IPS-18a (cell line): ENCODE measurements at regions not wholly inside any gene's neighbourhood (a gene's known extent, or its start where the extent isn't known, plus 50 kb on each side); places are given as distances from the start of the nearest gene placed in this dataset.

Experiments
- H3K27ac ChIP-seq: one replicate; pipeline ENCODE4 v1.5.1; 2013; ENCODE audit warnings: low read length
- H3K27me3 ChIP-seq: one replicate; pipeline ENCODE4 v1.6.1; 2013; ENCODE audit warnings: mild to moderate bottlenecking, low read length; ENCODE audit not compliant: control insufficient read depth, insufficient read depth
- H3K36me3 ChIP-seq: one replicate; pipeline ENCODE4 v1.6.1; 2013; ENCODE audit warnings: low read depth, low read length; ENCODE audit not compliant: control insufficient read depth
- H3K4me1 ChIP-seq: one replicate; pipeline ENCODE4 v1.6.1; 2013; ENCODE audit warnings: low read depth, low read length; ENCODE audit not compliant: control insufficient read depth
- H3K4me3 ChIP-seq: one replicate; pipeline ENCODE4 v1.5.1; 2013; ENCODE audit warnings: low read length
- H3K9ac ChIP-seq: one replicate; pipeline ENCODE4 v1.6.1; 2013; ENCODE audit warnings: mild to moderate bottlenecking, low read length, moderate library complexity
- H3K9me3 ChIP-seq: one replicate; pipeline ENCODE4 v1.6.1; 2013; ENCODE audit warnings: low read depth, low read length; ENCODE audit not compliant: control insufficient read depth

DNA sequence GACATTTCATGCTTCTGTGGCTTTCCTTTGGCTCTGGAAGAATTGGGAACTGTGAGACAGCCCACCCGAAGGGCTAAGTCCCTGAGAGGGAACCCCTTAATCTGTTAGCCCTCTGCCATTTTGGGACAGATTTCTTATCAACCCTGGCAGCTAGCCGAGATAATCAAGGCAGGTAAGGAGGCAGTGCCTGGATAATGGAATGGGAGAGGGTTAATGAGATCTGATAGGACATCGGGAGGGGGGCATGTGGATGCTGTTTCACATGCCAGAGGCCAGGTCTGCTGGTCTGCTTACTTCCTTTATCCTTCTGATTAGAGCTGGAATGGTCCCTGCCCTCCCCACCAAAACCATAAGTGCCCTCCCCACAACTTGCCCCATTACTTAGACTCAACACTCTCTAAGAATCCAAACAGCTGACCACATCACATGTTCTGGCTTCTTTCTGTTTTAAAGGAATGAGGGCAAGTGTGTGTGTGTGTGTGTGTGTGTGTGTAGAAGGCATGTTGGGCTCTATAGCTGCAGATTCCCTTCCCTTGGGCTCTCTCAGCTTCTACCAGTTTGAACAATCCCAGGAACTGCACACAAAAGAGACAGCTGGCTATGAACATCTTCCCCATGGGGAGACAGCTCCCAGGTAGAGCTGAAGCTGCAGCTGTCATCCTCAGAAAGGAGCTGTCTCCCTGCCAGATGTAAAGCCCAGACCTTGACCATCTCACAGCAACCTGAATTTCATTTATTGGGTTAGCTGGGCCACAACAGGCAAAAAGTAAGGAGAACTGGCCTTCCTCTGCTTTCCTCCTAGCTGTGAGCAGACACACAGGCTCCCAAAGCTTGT lies 221.3 kb downstream of the PIK3R1 start:
- H3K9ac ChIP-seq, result no peak overlapping the region
- no peaks in the 10 kb centered on the region for H3K4me1 ChIP-seq
- H3K9me3 ChIP-seq, result no peaks in the 10 kb centered on the region
- H3K27ac ChIP-seq, result no peak overlapping the region
- no peaks in the 10 kb centered on the region for H3K27me3 ChIP-seq
- no peaks in the 10 kb centered on the region for H3K36me3 ChIP-seq
- H3K4me3 ChIP-seq, result no peak overlapping the region

DNA sequence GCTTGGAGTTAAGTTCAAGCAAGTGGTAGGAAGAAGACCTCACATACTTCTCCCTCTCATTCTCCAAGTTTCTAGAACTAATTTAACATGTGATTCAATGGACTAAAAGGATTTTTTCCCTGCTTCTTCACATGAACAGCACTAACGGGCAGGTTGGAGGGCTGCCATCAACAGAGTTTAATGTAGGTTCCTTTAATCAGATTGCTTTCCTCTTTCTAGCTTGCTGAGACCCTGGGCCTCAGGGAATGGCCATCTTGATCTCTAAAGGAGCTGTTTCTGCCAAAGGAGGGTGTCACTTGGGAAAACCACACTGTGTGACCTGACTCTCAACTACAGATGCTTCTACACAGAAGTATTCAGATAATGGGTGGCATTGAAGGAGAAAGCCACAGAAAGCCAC lies 223.3 kb downstream of the PIK3R1 start:
- Histone ChIP-seq H3K36me3 (no peaks in the 10 kb centered on the region), H3K27me3 (no peaks in the 10 kb centered on the region), H3K9me3 (no peaks in the 10 kb centered on the region), H3K4me3 (no peak overlapping the region), H3K9ac (no peak overlapping the region), H3K4me1 (no peaks in the 10 kb centered on the region), H3K27ac (no peak overlapping the region)

DNA sequence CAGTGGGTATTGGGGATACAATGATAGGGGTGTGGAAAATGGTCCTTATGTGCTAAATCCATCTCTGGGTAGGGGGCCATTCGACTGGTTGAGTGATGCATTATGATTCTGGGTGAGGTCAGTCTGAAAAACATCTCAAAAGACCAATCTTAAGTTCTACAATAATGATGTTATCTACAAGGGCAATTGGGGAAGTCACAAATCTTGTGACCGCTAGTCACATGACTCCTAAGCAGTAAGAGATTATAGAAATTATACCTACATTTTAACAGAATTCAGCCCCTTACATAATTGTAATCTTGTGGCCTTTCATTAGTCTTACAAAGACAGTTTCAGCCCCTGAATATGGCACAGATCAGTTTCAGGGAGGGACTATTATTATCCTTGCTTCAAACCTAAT lies 224.7 kb downstream of the PIK3R1 start:
- H3K36me3 ChIP-seq, result no peaks in the 10 kb centered on the region

DNA sequence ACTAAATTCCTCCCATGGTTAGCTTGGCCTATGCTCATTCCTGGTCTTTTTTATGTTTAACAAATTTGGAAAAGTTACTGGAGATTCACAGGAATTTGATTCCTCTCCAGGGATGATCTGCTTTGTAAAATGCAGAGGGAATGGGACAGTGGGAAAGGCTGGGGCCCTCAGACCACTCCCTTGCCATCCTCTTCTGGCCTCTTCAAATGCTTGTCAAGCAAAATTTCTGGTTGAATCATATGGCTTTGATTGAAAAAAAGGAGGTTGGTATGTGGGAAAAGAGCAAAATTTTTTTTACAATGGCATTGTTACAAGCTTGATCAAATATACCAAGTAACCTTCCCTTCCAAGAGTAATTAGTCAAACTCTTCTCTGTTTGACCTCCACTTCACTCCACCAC lies 225.1 kb downstream of the PIK3R1 start:
- H3K36me3 ChIP-seq, result no peaks in the 10 kb centered on the region
- no peaks in the 10 kb centered on the region for H3K4me1 ChIP-seq
- H3K27me3 ChIP-seq, result no peaks in the 10 kb centered on the region
- H3K4me3 ChIP-seq, result no peak overlapping the region
- H3K9me3 ChIP-seq, result no peaks in the 10 kb centered on the region
- no peak overlapping the region for H3K9ac ChIP-seq
- H3K27ac ChIP-seq, result no peak overlapping the region

More for the DNA sequence above, 224.7 kb downstream of the PIK3R1 start:
- Histone ChIP-seq H3K4me3 (no peak overlapping the region), H3K9me3 (no peaks in the 10 kb centered on the region), H3K4me1 (no peaks in the 10 kb centered on the region), H3K27me3 (no peaks in the 10 kb centered on the region), H3K27ac (no peak overlapping the region), H3K9ac (no peak overlapping the region)

DNA sequence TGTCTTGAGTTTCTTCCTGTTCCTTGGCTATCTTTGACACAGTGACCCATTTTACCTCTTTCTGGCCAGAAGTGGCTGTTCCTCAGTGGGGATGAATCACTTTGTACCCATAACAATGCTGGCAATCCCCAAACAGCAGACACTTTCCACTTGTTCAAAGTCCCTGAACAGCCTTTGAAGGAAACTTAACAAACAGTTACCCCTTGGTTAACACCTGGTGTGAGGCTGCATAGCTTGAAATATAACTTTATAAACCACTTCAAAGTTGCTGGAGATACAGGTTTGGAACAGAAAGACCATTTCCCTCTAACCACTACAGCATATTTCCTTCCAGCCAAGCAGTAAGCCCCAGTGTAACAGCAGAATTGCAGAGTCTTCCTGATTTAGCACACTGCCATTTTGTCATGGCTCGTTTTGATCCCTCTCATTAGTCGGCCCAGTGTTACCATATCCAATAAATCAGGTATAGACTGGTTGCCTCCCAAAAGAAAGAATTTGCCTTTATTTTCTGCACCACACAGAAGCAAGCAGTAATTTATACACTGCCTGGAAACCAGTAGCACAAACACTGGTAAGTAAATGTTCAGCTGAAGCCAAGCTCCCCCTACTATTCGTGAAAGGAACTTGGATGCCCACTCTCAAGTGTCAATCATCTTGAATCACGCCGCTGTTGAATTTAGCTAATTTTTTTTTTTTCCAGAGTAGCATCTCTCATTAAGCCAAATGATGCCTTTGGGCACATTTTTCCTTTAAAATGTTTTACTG lies 225.9 kb downstream of the PIK3R1 start:
- H3K27me3 ChIP-seq, result no peaks in the 10 kb centered on the region
- no peak overlapping the region for H3K4me3 ChIP-seq
- no peak overlapping the region for H3K9ac ChIP-seq
- H3K27ac ChIP-seq, result no peak overlapping the region
- no peaks in the 10 kb centered on the region for H3K4me1 ChIP-seq
- H3K36me3 ChIP-seq, result no peaks in the 10 kb centered on the region
- H3K9me3 ChIP-seq, result no peaks in the 10 kb centered on the region

DNA sequence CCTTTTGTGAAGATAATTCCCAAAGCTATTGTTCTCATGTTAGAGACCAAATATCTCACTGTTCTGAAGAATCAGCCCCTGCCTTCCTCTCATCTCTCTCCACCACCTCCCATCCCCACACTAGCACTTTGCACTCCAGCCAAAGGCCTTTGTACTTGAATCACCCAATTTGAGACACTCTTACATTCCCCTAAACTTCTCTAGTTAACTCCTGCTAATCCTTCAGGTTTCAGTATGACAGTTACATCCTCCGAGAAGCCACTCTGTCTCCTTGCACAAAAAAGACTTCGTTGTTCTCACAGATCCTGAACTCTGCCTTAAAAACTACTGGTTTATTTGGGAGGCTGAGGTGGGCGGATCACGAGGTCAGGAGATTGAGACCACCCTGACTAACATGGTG lies 227.5 kb downstream of the PIK3R1 start:
- Histone ChIP-seq H3K36me3 (no peaks in the 10 kb centered on the region), H3K9me3 (no peaks in the 10 kb centered on the region), H3K4me1 (no peaks in the 10 kb centered on the region), H3K27ac (no peak overlapping the region), H3K4me3 (no peak overlapping the region), H3K27me3 (no peaks in the 10 kb centered on the region), H3K9ac (no peak overlapping the region)

DNA sequence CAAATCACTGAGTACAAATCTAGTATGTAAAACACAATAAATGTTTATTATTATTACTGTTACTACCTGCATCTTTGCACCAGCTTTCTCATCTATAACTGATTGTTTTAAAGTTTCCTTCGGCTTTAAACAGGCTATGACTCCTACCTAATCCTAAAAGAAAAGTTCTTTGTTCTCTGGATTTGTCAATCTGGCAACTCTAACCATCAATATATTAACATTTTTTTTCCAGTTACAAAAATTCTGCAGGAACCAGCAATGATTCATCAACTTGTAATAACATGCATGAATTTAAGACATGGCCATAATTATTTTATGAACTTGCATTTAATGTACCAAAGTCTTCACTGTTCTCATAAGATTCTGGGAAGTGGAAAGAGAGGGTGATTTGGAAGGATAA lies 228.5 kb downstream of the PIK3R1 start:
- no peaks in the 10 kb centered on the region for H3K4me1 ChIP-seq
- H3K27ac ChIP-seq, result no peak overlapping the region
- H3K36me3 ChIP-seq, result no peaks in the 10 kb centered on the region
- H3K4me3 ChIP-seq, result no peak overlapping the region
- H3K27me3 ChIP-seq, result no peaks in the 10 kb centered on the region
- no peak overlapping the region for H3K9ac ChIP-seq
- H3K9me3 ChIP-seq, result no peaks in the 10 kb centered on the region

DNA sequence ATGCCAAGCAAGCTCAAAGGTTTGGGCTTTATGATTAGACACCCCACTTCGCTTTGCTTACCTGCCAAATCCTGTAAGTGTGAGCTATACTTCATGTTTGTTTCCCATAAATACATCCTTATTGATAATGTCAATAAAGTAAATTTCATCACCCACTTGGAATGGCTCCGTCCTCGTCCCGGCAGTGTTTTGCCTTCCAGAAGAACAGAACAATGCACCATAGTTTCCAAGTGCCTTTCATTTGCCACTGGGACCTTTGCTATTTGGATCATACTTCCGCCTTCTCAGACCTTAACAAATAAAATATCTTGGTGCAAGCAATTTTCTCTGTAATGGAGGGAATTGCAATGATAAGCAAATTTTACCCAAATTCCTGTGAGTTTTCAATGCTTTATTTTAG lies 229.3 kb downstream of the PIK3R1 start:
- Histone ChIP-seq H3K27ac (no peak overlapping the region), H3K36me3 (no peaks in the 10 kb centered on the region), H3K27me3 (no peaks in the 10 kb centered on the region), H3K4me3 (no peak overlapping the region), H3K4me1 (no peaks in the 10 kb centered on the region), H3K9ac (no peak overlapping the region), H3K9me3 (no peaks in the 10 kb centered on the region)

DNA sequence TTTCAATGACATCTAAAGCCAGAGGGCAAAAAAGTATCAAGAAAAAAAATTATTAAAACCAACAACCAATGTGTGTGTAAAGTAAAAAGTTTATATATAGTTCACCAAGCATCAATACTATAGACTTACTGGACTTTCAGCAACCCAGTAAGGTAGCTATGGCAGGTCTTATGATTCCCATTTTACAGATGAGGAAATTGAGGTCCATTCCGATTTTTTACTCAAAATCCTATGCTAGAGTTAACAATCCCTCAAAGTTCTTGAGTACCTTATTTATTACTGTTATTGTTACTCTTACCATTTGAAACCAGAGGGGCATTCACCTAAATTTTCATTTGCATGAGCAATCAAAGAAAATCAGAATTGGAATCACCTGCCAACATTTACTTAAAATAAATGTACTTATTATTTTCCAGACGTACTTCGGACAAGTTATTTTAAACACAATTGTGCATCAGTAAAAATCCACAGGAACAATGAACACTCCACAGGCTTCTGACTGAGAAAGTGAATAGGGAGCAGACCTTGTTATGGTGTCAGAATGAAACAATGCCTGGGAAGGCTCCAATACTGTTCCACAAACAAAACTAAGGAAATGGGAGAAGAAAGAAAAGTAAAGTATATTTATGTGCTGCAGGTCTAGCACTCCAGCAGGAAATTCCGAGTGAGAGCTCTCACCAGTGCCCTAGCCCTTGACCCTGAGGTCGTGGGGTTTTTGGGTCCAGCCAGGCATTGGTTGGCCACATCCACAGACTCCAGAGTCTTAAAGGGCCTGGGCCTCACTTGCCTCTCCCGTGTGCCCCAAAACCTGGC lies 229.9 kb downstream of the PIK3R1 start:
- Histone ChIP-seq H3K9me3 (no peaks in the 10 kb centered on the region), H3K36me3 (no peaks in the 10 kb centered on the region), H3K4me1 (no peaks in the 10 kb centered on the region), H3K4me3 (no peak overlapping the region), H3K27me3 (no peaks in the 10 kb centered on the region), H3K27ac (no peak overlapping the region), H3K9ac (no peak overlapping the region)

DNA sequence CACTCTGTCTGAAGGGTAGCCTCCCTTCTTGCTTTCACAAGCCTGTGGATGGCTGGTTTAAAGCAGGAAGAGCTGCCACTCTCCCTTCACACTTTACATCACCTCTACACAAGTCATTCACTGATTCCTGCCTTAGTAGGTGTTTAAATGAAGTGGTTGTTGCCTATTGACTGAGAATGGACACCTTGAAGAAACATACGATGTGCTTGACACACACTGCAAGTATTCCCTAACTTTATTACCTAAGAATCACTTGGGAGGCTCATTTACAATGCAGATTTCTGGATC lies 230.5 kb downstream of the PIK3R1 start:
- H3K9me3 ChIP-seq, result no peaks in the 10 kb centered on the region
- H3K4me3 ChIP-seq, result no peak overlapping the region
- no peak overlapping the region for H3K27ac ChIP-seq
- no peaks in the 10 kb centered on the region for H3K4me1 ChIP-seq
- no peaks in the 10 kb centered on the region for H3K27me3 ChIP-seq
- H3K36me3 ChIP-seq, result no peaks in the 10 kb centered on the region
- no peak overlapping the region for H3K9ac ChIP-seq

DNA sequence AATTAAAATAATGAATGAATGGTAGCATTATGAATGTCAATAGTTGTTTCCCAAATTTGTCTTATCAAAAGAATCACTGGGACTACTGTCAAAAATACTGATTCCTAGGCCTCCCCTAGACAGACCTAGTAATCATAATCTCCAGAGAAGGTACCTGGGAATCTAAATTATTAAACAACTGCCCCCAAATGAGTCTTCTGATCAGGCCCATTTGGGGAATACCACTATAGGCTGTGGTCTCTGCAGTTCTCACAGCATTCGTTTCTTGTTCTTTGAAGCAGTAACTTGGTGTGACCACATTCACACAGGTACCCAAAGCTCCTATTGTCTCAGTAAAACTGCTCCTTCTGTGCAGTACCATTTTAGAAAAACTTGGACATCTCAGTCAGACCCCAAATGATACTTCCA lies 230.9 kb downstream of the PIK3R1 start:
- H3K27me3 ChIP-seq, result no peaks in the 10 kb centered on the region
- no peak overlapping the region for H3K4me3 ChIP-seq
- no peak overlapping the region for H3K27ac ChIP-seq
- no peaks in the 10 kb centered on the region for H3K36me3 ChIP-seq
- no peak overlapping the region for H3K9ac ChIP-seq
- H3K4me1 ChIP-seq, result no peaks in the 10 kb centered on the region
- H3K9me3 ChIP-seq, result no peaks in the 10 kb centered on the region
